ENCODE measurements at regions not wholly inside any gene's neighbourhood (a gene's known extent, or its start where the extent isn't known, plus 50 kb on each side); places are given as distances from the start of the nearest gene placed in this dataset.

- TF ChIP-seq CTCF (IDR thresholded peaks at IDR 0.05) = no peak
- TF ChIP-seq POLR2A (IDR thresholded peaks at IDR 0.05) = no peak
Observed at GRCh38 chr9:117587263-117587662, 116.9 kb upstream of the TLR4 start.

Data from lower leg skin (tissue), 3 donors.